ENCODE measurements at regions not wholly inside any gene's neighbourhood (a gene's known extent, or its start where the extent isn't known, plus 50 kb on each side); places are given as distances from the start of the nearest gene placed in this dataset.
"Not testable (repeated sequence)": the region's sequence is repeated elsewhere in the genome, so short reads cannot be mapped to it uniquely, and the experiment has no call there.

- not testable (repeated sequence) for DNase-seq (ENCODE audit: low read depth)
Observed at GRCh38 chr12:90208379-90208778, 499.7 kb upstream of the ATP2B1 start.

- no peak for DNase-seq (ENCODE audit: low read depth)
Observed at GRCh38 chr12:90207799-90208198, 499.2 kb upstream of the ATP2B1 start.

- no peak for DNase-seq (ENCODE audit: low read depth)
Observed at GRCh38 chr12:90205165-90205564, 496.5 kb upstream of the ATP2B1 start.

- DNase-seq (ENCODE audit: low read depth) = no peak
Observed at GRCh38 chr12:90203556-90203955, 494.9 kb upstream of the ATP2B1 start.

GRCh38 chr12:90199006-90199405, 490.4 kb upstream of the ATP2B1 start:
- no peak for DNase-seq (ENCODE audit: low read depth)

GRCh38 chr12:90193500-90193899, 484.9 kb upstream of the ATP2B1 start:
- no peak for DNase-seq (ENCODE audit: low read depth)

- DNase-seq (ENCODE audit: low read depth) = no peak
Observed at GRCh38 chr12:90188857-90189256, 480.2 kb upstream of the ATP2B1 start.

- DNase-seq (ENCODE audit: low read depth) = no peak
Observed at GRCh38 chr12:90183201-90183600, 474.6 kb upstream of the ATP2B1 start.

GRCh38 chr12:90181216-90181615, 472.6 kb upstream of the ATP2B1 start:
- DNase-seq (ENCODE audit: low read depth) = no peak

GRCh38 chr12:90174956-90175355, 466.3 kb upstream of the ATP2B1 start:
- DNase-seq (ENCODE audit: low read depth) = no peak

GRCh38 chr12:90174198-90174510, 465.5 kb upstream of the ATP2B1 start:
- no peak for DNase-seq (ENCODE audit: low read depth)

- no peak for DNase-seq (ENCODE audit: low read depth)
Observed at GRCh38 chr12:90173499-90174197, 465.0 kb upstream of the ATP2B1 start.

- DNase-seq (ENCODE audit: low read depth) = no peak
Observed at GRCh38 chr12:90172524-90172923, 463.9 kb upstream of the ATP2B1 start.

- no peak for DNase-seq (ENCODE audit: low read depth)
Observed at GRCh38 chr12:90170740-90171139, 462.1 kb upstream of the ATP2B1 start.

GRCh38 chr12:90167518-90168208, 459.0 kb upstream of the ATP2B1 start:
- DNase-seq (ENCODE audit: low read depth) = no peak

GRCh38 chr12:90166671-90167070, 458.0 kb upstream of the ATP2B1 start:
- no peak for DNase-seq (ENCODE audit: low read depth)

GRCh38 chr12:90166012-90166411, 457.4 kb upstream of the ATP2B1 start:
- no peak for DNase-seq (ENCODE audit: low read depth)

GRCh38 chr12:90163975-90164374, 455.3 kb upstream of the ATP2B1 start:
- DNase-seq (ENCODE audit: low read depth) = no peak

- no peak for DNase-seq (ENCODE audit: low read depth)
Observed at GRCh38 chr12:90153827-90154226, 445.2 kb upstream of the ATP2B1 start.

GRCh38 chr12:90152897-90153624, 444.4 kb upstream of the ATP2B1 start:
- no peak for DNase-seq (ENCODE audit: low read depth)

GRCh38 chr12:90151491-90152015, 442.9 kb upstream of the ATP2B1 start:
- no peak for DNase-seq (ENCODE audit: low read depth)

GRCh38 chr12:90149453-90149852, 440.8 kb upstream of the ATP2B1 start:
- DNase-seq (ENCODE audit: low read depth) = no peak
